ENCODE measurements at regions not wholly inside any gene's neighbourhood (a gene's known extent, or its start where the extent isn't known, plus 50 kb on each side); places are given as distances from the start of the nearest gene placed in this dataset.

DNA sequence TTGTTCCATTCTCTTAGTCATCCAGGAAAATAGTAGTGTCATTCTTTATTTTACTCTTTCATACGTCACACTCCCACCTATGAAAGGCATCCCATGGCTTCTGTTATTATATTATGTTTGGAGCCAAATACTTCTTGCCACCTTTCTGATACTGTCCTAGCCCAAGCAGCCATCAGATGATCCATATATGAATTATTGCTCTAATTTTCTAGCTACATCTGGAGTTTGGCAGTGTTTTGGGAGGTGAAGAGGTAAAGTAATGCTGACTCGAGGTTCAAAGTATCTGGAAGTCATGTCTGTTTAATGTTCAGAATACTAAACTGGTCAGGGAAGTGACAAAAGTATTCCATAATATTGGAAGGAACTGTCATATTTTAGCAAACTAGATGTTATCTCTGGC lies 362.5 kb downstream of the GPR37 start:
- TF ChIP-seq, protein P1, sequence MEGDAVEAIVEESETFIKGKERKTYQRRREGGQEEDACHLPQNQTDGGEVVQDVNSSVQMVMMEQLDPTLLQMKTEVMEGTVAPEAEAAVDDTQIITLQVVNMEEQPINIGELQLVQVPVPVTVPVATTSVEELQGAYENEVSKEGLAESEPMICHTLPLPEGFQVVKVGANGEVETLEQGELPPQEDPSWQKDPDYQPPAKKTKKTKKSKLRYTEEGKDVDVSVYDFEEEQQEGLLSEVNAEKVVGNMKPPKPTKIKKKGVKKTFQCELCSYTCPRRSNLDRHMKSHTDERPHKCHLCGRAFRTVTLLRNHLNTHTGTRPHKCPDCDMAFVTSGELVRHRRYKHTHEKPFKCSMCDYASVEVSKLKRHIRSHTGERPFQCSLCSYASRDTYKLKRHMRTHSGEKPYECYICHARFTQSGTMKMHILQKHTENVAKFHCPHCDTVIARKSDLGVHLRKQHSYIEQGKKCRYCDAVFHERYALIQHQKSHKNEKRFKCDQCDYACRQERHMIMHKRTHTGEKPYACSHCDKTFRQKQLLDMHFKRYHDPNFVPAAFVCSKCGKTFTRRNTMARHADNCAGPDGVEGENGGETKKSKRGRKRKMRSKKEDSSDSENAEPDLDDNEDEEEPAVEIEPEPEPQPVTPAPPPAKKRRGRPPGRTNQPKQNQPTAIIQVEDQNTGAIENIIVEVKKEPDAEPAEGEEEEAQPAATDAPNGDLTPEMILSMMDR (conservative IDR thresholded peaks at IDR 0.05; ENCODE audit: low read depth, low read length) = no peak

DNA sequence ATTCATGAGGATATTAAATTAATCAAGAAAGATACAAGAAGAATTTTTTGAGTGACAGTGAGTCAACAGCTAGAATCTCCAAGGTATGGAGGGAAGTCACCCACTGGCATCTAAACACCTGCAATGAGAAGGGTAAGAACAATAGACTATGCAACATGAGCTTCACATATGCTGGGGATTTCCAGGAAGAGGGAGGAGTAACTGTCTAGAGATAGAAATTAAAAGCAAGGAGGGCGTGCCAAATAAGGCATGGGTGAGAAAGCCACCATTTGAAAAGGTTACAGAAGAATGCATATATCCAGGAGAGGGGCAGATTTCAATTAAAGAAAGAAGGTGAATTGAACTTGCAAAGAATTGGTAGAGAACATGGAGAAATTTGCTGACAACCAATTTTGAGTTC lies 365.7 kb downstream of the GPR37 start:
- no peak for DNase-seq (ENCODE audit: low read depth)
- no peak overlapping the region for H3K4me3 ChIP-seq (ENCODE audit: low read depth, low read length)
- TF ChIP-seq, protein P1 (conservative IDR thresholded peaks at IDR 0.05; ENCODE audit: low read depth, low read length) = no peak

More for the DNA sequence above, 362.5 kb downstream of the GPR37 start:
- no peak for DNase-seq (ENCODE audit: low read depth)
- H3K4me3 ChIP-seq (ENCODE audit: low read depth, low read length) = no peak overlapping the region

DNA sequence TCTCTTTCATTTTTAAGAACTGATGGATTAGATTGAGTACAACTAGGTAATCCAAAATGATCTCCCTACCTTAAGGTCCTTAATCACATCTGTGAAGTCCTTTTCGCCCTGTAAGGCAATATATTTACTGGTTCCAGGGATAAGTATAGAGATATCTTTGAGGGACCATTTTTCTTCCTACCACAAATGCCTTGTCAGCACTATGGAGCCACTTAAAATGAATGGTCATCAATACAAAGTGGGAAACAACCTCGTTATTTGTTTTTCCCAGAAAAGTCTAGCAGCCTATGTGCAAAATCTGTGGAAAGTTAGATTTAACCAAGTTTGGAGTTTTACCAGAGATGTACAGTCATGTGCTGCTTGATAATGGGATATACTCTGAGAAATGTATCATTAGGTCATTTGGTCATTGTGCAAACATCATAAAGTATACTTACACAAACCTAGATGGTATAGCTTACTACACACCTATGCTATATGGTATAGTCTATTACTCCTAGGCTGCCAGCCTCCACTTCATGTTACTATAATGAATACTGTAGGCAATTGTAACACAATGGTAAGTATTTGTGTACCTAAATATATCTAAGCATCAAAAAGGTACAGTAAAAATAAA lies 366.2 kb upstream of the TMEM229A start:
- DNase-seq (ENCODE audit: low read depth) = no peak
- TF ChIP-seq, protein P1 (conservative IDR thresholded peaks at IDR 0.05; ENCODE audit: low read depth, low read length) = no peak
- no peak overlapping the region for H3K4me3 ChIP-seq (ENCODE audit: low read depth, low read length)

DNA sequence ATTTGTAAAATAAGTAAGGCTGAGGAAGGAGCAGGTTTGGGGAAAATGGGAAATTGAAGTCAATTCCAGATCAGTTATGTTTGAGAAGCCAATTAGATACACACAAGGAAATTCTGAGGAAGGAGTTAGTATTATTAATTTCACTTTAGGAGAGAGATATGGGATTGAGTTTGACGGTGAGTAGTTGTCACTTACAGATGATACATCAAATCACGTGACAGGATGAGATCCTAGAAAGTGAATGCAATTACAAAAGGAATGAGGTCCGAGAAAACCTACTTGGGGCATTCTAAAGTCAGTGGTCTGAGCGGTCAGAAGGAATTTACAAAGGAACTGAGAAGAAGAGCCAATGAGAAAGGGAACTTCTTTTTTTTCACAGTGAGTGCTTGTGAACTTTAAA lies 364.3 kb upstream of the TMEM229A start:
- H3K4me3 ChIP-seq (ENCODE audit: low read depth, low read length) = no peak overlapping the region
- DNase-seq (ENCODE audit: low read depth) = no peak
- TF ChIP-seq, protein P1 (conservative IDR thresholded peaks at IDR 0.05; ENCODE audit: low read depth, low read length) = no peak

DNA sequence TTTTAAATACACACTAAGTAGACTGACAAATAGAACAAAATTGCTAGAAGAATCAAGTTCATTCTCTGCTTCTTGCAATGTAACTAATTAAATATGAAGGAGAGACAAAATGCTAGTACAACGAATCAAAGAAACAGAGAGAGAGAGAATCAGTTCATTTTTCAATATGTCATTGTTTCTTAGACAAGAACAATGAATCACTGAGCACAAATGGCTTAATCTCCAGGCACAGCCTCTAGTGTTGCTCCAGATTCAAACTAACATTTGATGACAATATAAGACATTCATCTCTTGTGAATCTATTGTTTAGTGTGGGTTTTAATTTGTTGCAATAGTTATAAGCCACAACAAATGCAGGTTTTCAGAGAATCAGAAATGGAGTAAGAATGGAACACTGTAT lies 357.4 kb upstream of the TMEM229A start:
- no peak overlapping the region for H3K4me3 ChIP-seq (ENCODE audit: low read depth, low read length)
- TF ChIP-seq, protein P1 (conservative IDR thresholded peaks at IDR 0.05; ENCODE audit: low read depth, low read length) = no peak
- no peak for DNase-seq (ENCODE audit: low read depth)

DNA sequence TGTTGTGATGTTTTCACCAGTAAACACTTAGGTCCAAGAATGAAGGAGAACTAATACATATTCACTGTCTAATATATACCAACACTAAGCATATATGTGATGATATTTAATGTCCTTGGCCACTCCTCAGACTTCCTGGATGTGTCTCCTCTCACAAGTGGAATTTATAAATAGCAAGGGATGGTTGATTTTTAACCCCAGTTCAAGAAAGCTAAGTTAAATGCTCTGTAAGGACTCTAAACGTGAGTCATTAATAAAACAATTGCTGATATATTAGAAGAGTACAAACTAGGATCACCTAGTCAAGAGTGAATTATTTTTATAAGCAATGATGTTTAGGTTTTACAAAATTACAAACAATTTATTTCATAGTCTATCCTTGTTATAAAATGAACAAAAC lies 355.9 kb upstream of the TMEM229A start:
- H3K4me3 ChIP-seq (ENCODE audit: low read depth, low read length) = no peak overlapping the region
- no peak for DNase-seq (ENCODE audit: low read depth)
- TF ChIP-seq, protein P1 (conservative IDR thresholded peaks at IDR 0.05; ENCODE audit: low read depth, low read length) = no peak

DNA sequence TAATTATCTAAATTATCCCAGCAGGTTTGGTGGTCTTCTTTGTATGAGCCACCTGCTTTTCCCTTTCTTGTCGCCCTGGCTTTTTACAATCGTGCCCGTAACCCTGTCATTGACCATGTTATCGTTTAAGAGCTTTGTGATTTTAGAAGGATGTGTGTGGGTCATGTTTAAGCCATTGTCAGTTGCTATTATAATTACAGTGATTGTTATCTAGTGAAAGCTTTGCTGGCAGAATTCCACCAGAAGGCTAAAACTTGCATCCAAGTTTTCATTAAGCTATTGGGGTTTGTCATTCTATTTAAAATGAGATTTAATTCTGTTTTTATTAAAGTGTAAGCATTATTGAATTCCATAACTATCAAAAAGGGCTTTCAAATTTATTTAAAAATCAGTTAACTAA lies 354.2 kb upstream of the TMEM229A start:
- TF ChIP-seq, protein P1 (conservative IDR thresholded peaks at IDR 0.05; ENCODE audit: low read depth, low read length) = no peak
- no peak overlapping the region for H3K4me3 ChIP-seq (ENCODE audit: low read depth, low read length)
- DNase-seq (ENCODE audit: low read depth) = no peak
